HG03520 (cell line): ENCODE measurements at regions not wholly inside any gene's neighbourhood (a gene's known extent, or its start where the extent isn't known, plus 50 kb on each side); places are given as distances from the start of the nearest gene placed in this dataset.

Source experiments
- ATAC-seq: cut with Tn5 transposase; IDR thresholded peaks from one replicate; pipeline ENCODE4 v1.9.1; 2021; ENCODE audit warnings: mild to moderate bottlenecking, moderate library complexity; ENCODE audit not compliant: unreplicated experiment

- ATAC-seq: no peak
Observed at GRCh38 chr22:49086181-49086580, 741.5 kb downstream of the BRD1 start.

GRCh38 chr22:49084206-49084605 lies 743.5 kb downstream of the BRD1 start:
- no peak for ATAC-seq

DNA sequence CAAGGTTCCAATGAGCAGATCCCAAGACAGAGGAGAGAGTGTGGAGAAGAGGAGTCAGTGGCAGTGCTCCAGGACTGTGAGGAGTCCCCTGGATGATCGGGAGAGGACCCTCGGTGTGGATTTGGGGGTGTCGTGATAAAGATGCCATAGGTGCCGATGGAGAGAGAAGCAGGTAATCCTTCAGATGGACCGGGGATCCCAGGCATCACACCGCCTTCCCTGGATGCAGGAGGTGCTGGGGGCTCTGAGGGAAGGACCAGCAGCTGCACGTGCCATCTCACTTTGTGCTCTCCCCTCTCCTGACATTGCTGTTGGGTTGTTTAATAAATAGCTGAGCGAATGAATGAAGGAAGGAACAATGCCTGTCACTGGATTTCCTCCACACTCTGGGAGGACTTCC lies 744.1 kb downstream of the BRD1 start:
- no peak for ATAC-seq

DNA sequence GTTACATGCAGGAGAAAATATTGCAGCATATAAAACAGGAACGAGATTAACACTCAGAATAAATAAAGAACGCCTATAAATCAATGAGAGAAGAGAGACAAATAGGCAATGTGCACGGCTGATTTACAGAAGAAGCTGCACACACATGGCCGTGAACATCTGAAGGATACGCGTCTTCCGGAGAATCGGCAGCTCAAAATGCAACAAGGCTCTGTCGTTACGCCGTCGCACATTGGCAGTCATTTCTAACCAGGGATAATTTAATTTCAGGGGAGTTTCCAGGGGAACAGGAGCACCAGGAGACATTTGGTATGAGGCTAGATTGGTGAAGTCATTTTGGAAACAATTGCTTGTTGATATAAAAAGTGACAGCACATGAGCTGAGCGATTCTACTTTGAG lies 745.2 kb downstream of the BRD1 start:
- no peak for ATAC-seq

DNA sequence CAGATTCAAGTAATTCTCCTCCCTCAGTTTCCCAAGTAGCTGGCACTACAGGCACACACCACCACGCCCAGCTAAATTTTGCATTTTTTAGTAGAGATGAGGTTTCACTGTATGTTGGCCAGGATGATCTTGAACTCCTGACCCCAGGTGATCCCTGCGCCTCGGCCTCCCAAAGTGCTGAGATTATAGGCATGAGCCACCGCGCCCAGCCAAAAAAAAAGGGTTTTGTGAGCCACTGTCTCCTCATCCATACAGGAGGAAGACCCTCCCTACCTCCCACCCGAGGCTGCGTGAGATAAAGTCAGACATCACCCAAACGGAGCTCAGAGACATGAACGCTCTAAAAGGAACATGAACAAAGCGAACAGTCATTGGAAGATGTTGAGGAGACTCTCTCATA lies 745.7 kb downstream of the BRD1 start:
- ATAC-seq: no peak

GRCh38 chr22:49081261-49081666 lies 746.4 kb downstream of the BRD1 start:
- ATAC-seq: no peak

GRCh38 chr22:49080631-49081030 lies 747.0 kb downstream of the BRD1 start:
- no peak for ATAC-seq

DNA sequence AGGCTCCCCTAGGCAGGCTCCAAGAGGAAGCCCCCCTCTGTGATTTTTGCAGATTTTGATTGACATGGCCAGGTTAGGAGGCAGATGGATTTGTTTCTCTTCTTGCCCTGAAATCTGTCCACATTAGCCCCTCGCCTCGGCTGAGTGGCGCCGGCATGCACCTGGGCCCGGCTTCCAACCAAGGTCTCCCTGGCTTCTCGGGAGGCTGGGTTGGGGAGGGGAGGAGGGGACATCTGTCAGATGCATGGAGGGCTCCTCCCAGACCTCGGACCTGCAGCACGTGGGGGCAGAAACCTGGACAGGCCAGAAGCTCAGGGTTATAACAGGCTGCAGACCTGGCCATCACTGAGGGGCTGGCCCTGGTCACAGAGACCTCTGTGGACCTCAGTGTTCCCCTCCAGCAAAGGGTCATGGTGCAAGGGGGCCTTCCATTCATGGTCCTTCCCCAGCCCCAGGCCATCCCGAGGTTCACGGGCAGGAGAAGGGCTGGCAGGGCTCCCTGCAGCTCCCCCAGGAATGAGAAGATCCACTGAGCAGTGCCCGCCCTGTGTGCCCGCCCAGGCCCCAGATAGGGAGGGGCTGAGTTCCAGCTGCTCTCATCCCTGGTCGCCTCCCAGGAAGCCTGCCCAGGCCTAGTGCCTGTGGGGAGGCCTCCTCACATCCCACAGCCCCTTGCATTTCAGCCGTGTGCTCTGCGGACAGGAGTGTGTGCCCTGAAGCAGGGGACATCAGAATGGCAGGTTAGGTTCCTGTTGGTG lies 747.8 kb downstream of the BRD1 start:
- no peak for ATAC-seq

- ATAC-seq: no peak
Observed at GRCh38 chr22:49079027-49079725, 748.5 kb downstream of the BRD1 start.

GRCh38 chr22:49078076-49078710 lies 749.5 kb downstream of the BRD1 start:
- ATAC-seq: no peak

DNA sequence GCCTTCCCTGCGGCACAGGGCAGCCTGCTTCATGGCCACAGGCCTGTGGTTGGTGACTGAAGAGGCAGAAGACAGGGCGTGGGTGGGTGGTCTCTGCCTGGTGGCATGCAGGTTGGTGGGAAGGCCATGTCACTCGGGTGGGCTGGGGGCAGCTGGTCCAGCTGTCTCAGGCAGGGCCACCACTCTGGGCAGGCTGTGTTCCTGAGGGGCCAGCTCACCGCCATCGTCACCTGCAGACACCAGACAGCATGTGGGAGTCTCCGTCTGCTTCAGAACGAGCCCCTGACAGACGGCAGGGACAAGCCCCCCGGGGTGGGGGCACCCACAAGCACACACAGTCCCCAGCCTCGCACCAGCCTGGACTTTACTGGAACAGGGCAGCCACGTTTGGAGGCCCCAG lies 750.1 kb downstream of the BRD1 start:
- ATAC-seq: no peak

GRCh38 chr22:49077036-49077393 lies 750.7 kb downstream of the BRD1 start:
- no peak for ATAC-seq

- no peak for ATAC-seq
Observed at GRCh38 chr22:49076300-49077035, 751.2 kb downstream of the BRD1 start.

GRCh38 chr22:49075150-49075549 lies 752.5 kb downstream of the BRD1 start:
- ATAC-seq: no peak

- no peak for ATAC-seq
Observed at GRCh38 chr22:49073873-49074417, 753.7 kb downstream of the BRD1 start.

GRCh38 chr22:49072996-49073645 lies 754.6 kb downstream of the BRD1 start:
- no peak for ATAC-seq

DNA sequence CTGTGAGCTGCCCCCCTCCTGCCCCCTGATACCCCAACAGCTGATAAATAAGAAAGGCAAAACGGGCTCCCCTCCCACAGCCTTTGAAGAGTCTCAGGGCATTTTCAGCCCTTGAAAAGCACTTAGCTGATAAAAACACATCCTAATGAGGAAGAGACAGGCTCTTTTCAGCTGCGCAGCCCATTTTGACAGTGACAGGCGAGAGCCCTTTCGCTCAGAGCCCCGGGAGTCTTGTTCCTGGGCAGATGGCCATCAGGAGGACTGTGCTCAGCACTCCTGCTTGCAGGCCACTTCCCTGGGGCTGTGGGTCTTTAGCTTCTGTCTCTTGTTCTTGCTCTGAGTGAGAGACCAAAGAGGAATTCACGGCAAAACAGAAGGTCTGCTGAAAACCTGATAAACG lies 757.2 kb downstream of the BRD1 start:
- no peak for ATAC-seq

- ATAC-seq: no peak
Observed at GRCh38 chr22:49068861-49069500, 758.7 kb downstream of the BRD1 start.

- no peak for ATAC-seq
Observed at GRCh38 chr22:49067504-49067903, 760.2 kb downstream of the BRD1 start.

DNA sequence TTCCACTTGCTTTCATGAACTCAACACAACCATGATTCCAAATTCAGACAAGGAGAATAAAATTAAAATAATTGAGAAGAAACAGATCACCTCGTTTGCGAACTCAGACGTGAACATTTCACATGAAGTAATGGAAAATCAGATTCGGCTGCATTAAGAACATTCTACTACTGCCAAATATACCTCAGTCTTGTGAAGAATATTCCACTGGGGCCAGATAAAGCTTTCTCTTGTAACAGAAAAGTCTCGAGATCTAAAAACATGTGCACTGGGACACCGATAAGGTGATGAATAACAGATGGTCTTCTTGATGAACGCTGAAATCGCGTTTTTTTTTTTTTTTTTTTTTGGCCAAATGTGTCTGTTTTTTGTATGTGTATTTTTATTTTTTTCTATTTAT lies 761.1 kb downstream of the BRD1 start:
- no peak for ATAC-seq
